ENCODE measurements at regions not wholly inside any gene's neighbourhood (a gene's known extent, or its start where the extent isn't known, plus 50 kb on each side); places are given as distances from the start of the nearest gene placed in this dataset.

GRCh38 chr12:43131301-43131700, 420.7 kb downstream of the ADAMTS20 start:
- ATAC-seq: no peak
- DNase-seq: no peak
- intact Hi-C loops (cut with DNase I, micrococcal nuclease): no loop called here

- intact Hi-C loops (cut with DNase I, micrococcal nuclease): no loop called here
- ATAC-seq (no peak), DNase-seq (no peak)
Measured at GRCh38 chr12:43127886-43128549, 424.0 kb downstream of the ADAMTS20 start.

GRCh38 chr12:43126652-43127375, 425.2 kb downstream of the ADAMTS20 start:
- intact Hi-C loops (cut with DNase I, micrococcal nuclease): no loop called here
- ATAC-seq: no peak
- DNase-seq: no peak

GRCh38 chr12:43123461-43123860, 428.5 kb downstream of the ADAMTS20 start:
- no peak for ATAC-seq
- intact Hi-C loops (cut with DNase I, micrococcal nuclease): no loop called here
- DNase-seq: no peak

GRCh38 chr12:43120150-43120549, 431.9 kb downstream of the ADAMTS20 start:
- intact Hi-C loops (cut with DNase I, micrococcal nuclease): no loop called here
- no peak for DNase-seq
- no peak for ATAC-seq

- intact Hi-C loops (cut with DNase I, micrococcal nuclease): no loop called here
- DNase-seq (no peak), ATAC-seq (no peak)
Measured at GRCh38 chr12:43118881-43119280, 433.1 kb downstream of the ADAMTS20 start.

GRCh38 chr12:43118234-43118633, 433.8 kb downstream of the ADAMTS20 start:
- intact Hi-C loops (cut with DNase I, micrococcal nuclease): no loop called here
- ATAC-seq (no peak), DNase-seq (no peak)

GRCh38 chr12:43117226-43117930, 434.6 kb downstream of the ADAMTS20 start:
- intact Hi-C loops (cut with DNase I, micrococcal nuclease): no loop called here
- DNase-seq (no peak), ATAC-seq (no peak)

- intact Hi-C loops (cut with DNase I, micrococcal nuclease): no loop called here
- DNase-seq: no peak
- ATAC-seq: no peak
Measured at GRCh38 chr12:43115441-43116160, 436.4 kb downstream of the ADAMTS20 start.

GRCh38 chr12:43114316-43114715, 437.7 kb downstream of the ADAMTS20 start:
- DNase-seq (no peak), ATAC-seq (no peak)
- intact Hi-C loops (cut with DNase I, micrococcal nuclease): no loop called here

- ATAC-seq (no peak), DNase-seq (no peak)
- intact Hi-C loops (cut with DNase I, micrococcal nuclease): no loop called here
Measured at GRCh38 chr12:43113616-43114015, 438.4 kb downstream of the ADAMTS20 start.

- intact Hi-C loops (cut with DNase I, micrococcal nuclease): no loop called here
- ATAC-seq (no peak), DNase-seq (no peak)
Measured at GRCh38 chr12:43113135-43113534, 438.9 kb downstream of the ADAMTS20 start.

GRCh38 chr12:43112101-43112920, 439.7 kb downstream of the ADAMTS20 start:
- ATAC-seq: no peak
- intact Hi-C loops (cut with DNase I, micrococcal nuclease): no loop called here
- no peak for DNase-seq

- DNase-seq (no peak), ATAC-seq (no peak)
- intact Hi-C loops (cut with DNase I, micrococcal nuclease): no loop called here
Measured at GRCh38 chr12:43111608-43112007, 440.4 kb downstream of the ADAMTS20 start.

GRCh38 chr12:43109631-43110345, 442.2 kb downstream of the ADAMTS20 start:
- ATAC-seq (no peak), DNase-seq (no peak)
- intact Hi-C loops (cut with DNase I, micrococcal nuclease): no loop called here

GRCh38 chr12:43108656-43109055, 443.3 kb downstream of the ADAMTS20 start:
- intact Hi-C loops (cut with DNase I, micrococcal nuclease): no loop called here
- DNase-seq (no peak), ATAC-seq (no peak)

GRCh38 chr12:43107026-43107775, 444.8 kb downstream of the ADAMTS20 start:
- no peak for DNase-seq
- intact Hi-C loops (cut with DNase I, micrococcal nuclease): no loop called here
- no peak for ATAC-seq

Measured in left colon (tissue), 2 donors.